NB4 (cell line): ENCODE measurements at regions not wholly inside any gene's neighbourhood (a gene's known extent, or its start where the extent isn't known, plus 50 kb on each side); places are given as distances from the start of the nearest gene placed in this dataset.

Experiments
- POLR2A ChIP-seq: IDR thresholded peaks from 2 replicates; pipeline ENCODE4 v1.6.1; 2011; ENCODE audit warnings: mild to moderate bottlenecking; ENCODE audit not compliant: insufficient read length; ENCODE audit errors: extremely low read depth
- TF ChIP-seq, protein P1 (sequence below): IDR thresholded peaks from one replicate; pipeline ENCODE4 v1.5.1; 2012; ENCODE audit warnings: low read depth, low read length
- TF ChIP-seq, protein P2 (sequence below): IDR thresholded peaks from 2 replicates; pipeline ENCODE4 v1.6.1; 2011; ENCODE audit warnings: low read depth, low read length

DNA sequence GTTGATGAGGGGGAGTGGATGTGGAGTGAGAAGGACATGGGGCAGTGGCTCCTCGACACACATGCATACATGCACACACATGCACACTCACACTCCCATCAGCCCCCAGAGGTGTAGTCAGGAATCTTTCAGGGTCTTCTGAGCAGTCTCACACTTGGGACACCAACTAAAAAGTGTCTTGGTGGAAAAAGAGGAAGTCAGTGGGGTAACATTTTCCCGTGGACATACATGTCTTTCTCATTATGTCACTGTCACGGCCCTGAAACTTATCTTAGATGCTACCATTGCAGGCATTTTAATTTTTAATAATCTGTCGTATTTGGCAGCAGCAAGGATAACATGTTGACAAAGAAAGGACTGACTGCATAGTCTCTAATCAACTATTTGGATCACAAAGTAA lies 261.1 kb downstream of the ADGRG6 start:
- no peak for TF ChIP-seq POLR2A
- TF ChIP-seq, protein P1, sequence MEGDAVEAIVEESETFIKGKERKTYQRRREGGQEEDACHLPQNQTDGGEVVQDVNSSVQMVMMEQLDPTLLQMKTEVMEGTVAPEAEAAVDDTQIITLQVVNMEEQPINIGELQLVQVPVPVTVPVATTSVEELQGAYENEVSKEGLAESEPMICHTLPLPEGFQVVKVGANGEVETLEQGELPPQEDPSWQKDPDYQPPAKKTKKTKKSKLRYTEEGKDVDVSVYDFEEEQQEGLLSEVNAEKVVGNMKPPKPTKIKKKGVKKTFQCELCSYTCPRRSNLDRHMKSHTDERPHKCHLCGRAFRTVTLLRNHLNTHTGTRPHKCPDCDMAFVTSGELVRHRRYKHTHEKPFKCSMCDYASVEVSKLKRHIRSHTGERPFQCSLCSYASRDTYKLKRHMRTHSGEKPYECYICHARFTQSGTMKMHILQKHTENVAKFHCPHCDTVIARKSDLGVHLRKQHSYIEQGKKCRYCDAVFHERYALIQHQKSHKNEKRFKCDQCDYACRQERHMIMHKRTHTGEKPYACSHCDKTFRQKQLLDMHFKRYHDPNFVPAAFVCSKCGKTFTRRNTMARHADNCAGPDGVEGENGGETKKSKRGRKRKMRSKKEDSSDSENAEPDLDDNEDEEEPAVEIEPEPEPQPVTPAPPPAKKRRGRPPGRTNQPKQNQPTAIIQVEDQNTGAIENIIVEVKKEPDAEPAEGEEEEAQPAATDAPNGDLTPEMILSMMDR = no peak
- TF ChIP-seq, protein P2, sequence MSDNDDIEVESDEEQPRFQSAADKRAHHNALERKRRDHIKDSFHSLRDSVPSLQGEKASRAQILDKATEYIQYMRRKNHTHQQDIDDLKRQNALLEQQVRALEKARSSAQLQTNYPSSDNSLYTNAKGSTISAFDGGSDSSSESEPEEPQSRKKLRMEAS = no peak
